ENCODE measurements at regions not wholly inside any gene's neighbourhood (a gene's known extent, or its start where the extent isn't known, plus 50 kb on each side); places are given as distances from the start of the nearest gene placed in this dataset.

- no peak for TF ChIP-seq POLR2A (IDR thresholded peaks at IDR 0.05)
- no peak for TF ChIP-seq CTCF (IDR thresholded peaks at IDR 0.05)
These were observed 541.0 kb upstream of the ADARB2 start for GRCh38 chr10:2278363-2278762.
